Muscle layer of duodenum (tissue), 2 donors: ENCODE measurements at regions not wholly inside any gene's neighbourhood (a gene's known extent, or its start where the extent isn't known, plus 50 kb on each side); places are given as distances from the start of the nearest gene placed in this dataset.
"Not testable (repeated sequence)": the region's sequence is repeated elsewhere in the genome, so short reads cannot be mapped to it uniquely, and the experiment has no call there.

Experiments
- H3K27ac ChIP-seq: one replicate; pipeline ENCODE4 v1.7.0; 2013; ENCODE audit warnings: mild to moderate bottlenecking, low read length
- H3K27me3 ChIP-seq: one replicate; pipeline ENCODE4 v1.7.0; 2013; ENCODE audit warnings: low read depth, mild to moderate bottlenecking, control low read depth, low read length
- H3K36me3 ChIP-seq, 2 donors: one replicate each; pipeline ENCODE4 v1.7.0; 2013; ENCODE audit warnings: low read length in 2 of 2, control low read depth in 1 of 2, mild to moderate bottlenecking in 1 of 2; ENCODE audit not compliant: insufficient read depth in 2 of 2, control insufficient read depth in 1 of 2
- H3K4me1 ChIP-seq, 2 donors: one replicate each; pipeline ENCODE4 v1.7.0; 2013; ENCODE audit warnings: low read length in 2 of 2, mild to moderate bottlenecking in 2 of 2, control low read depth in 1 of 2, moderate library complexity in 1 of 2; ENCODE audit not compliant: insufficient read depth in 2 of 2, control insufficient read depth in 1 of 2
- H3K4me3 ChIP-seq, 2 donors: one replicate each; pipeline ENCODE4 v1.7.0; 2013; ENCODE audit warnings: low read length in 2 of 2, low read depth in 1 of 2, mild to moderate bottlenecking in 1 of 2
- H3K9me3 ChIP-seq, 2 donors: one replicate each; pipeline ENCODE4 v1.7.0; 2013; ENCODE audit warnings: low read length in 2 of 2, control low read depth in 1 of 2, mild to moderate bottlenecking in 1 of 2; ENCODE audit not compliant: control insufficient read depth in 1 of 2
- donor health status: healthy.

GRCh38 chr1:229141689-229142377, 129.1 kb upstream of the RAB4A start:
- Histone ChIP-seq H3K36me3 (no peaks in the 10 kb centered on the region), H3K9me3 (no peaks in the 10 kb centered on the region), H3K27ac (no peak overlapping the region), H3K4me1 (no peaks in the 10 kb centered on the region), H3K27me3 (no peaks in the 10 kb centered on the region), H3K4me3 (no peak overlapping the region)

GRCh38 chr1:229142471-229142870, 128.4 kb upstream of the RAB4A start:
- Histone ChIP-seq H3K36me3 (no peaks in the 10 kb centered on the region), H3K4me3 (no peak overlapping the region), H3K9me3 (no peaks in the 10 kb centered on the region), H3K27me3 (no peaks in the 10 kb centered on the region), H3K4me1 (no peaks in the 10 kb centered on the region), H3K27ac (no peak overlapping the region)

GRCh38 chr1:229146647-229147046, 124.3 kb upstream of the RAB4A start:
- H3K4me1 ChIP-seq = no peaks in the 10 kb centered on the region
- H3K27ac ChIP-seq = no peak overlapping the region
- H3K4me3 ChIP-seq = no peak overlapping the region
- H3K36me3 ChIP-seq = no peaks in the 10 kb centered on the region
- no peaks in the 10 kb centered on the region for H3K9me3 ChIP-seq
- no peaks in the 10 kb centered on the region for H3K27me3 ChIP-seq

- H3K27me3 ChIP-seq = no peaks in the 10 kb centered on the region
- no peaks in the 10 kb centered on the region for H3K9me3 ChIP-seq
- H3K27ac ChIP-seq = no peak overlapping the region
- H3K4me3 ChIP-seq = no peak overlapping the region
- H3K36me3 ChIP-seq = no peaks in the 10 kb centered on the region
- no peaks in the 10 kb centered on the region for H3K4me1 ChIP-seq
Measured at GRCh38 chr1:229147072-229147471, 123.8 kb upstream of the RAB4A start.

- Histone ChIP-seq H3K27ac (no peak overlapping the region), H3K9me3 (no peaks in the 10 kb centered on the region), H3K36me3 (no peaks in the 10 kb centered on the region)
Measured at GRCh38 chr1:229148041-229148671, 122.8 kb upstream of the RAB4A start.

GRCh38 chr1:229148743-229149142, 122.2 kb upstream of the RAB4A start:
- Histone ChIP-seq H3K27me3 (no peaks in the 10 kb centered on the region), H3K27ac (no peak overlapping the region)

More at GRCh38 chr1:229148041-229148671, 122.8 kb upstream of the RAB4A start:
- H3K4me3 ChIP-seq = no peak overlapping the region
- no peaks in the 10 kb centered on the region for H3K27me3 ChIP-seq
- no peaks in the 10 kb centered on the region for H3K4me1 ChIP-seq

GRCh38 chr1:229149435-229149834, 121.5 kb upstream of the RAB4A start:
- no peaks in the 10 kb centered on the region for H3K9me3 ChIP-seq
- no peak overlapping the region for H3K27ac ChIP-seq
- H3K4me3 ChIP-seq = no peak overlapping the region
- H3K27me3 ChIP-seq = no peaks in the 10 kb centered on the region
- H3K4me1 ChIP-seq = no peaks in the 10 kb centered on the region
- H3K36me3 ChIP-seq = no peaks in the 10 kb centered on the region

More at GRCh38 chr1:229148743-229149142, 122.2 kb upstream of the RAB4A start:
- Histone ChIP-seq H3K9me3 (no peaks in the 10 kb centered on the region), H3K4me3 (no peak overlapping the region), H3K4me1 (no peaks in the 10 kb centered on the region), H3K36me3 (no peaks in the 10 kb centered on the region)

GRCh38 chr1:229150518-229150917, 120.4 kb upstream of the RAB4A start:
- Histone ChIP-seq H3K4me1 (no peaks in the 10 kb centered on the region), H3K27me3 (no peaks in the 10 kb centered on the region), H3K9me3 (no peaks in the 10 kb centered on the region), H3K4me3 (no peak overlapping the region), H3K36me3 (no peaks in the 10 kb centered on the region), H3K27ac (no peak overlapping the region)

GRCh38 chr1:229151412-229151811, 119.5 kb upstream of the RAB4A start:
- not testable (repeated sequence) for H3K27me3 ChIP-seq, H3K9me3 ChIP-seq, H3K4me1 ChIP-seq

GRCh38 chr1:229152311-229152710, 118.6 kb upstream of the RAB4A start:
- no peaks in the 10 kb centered on the region for H3K36me3 ChIP-seq
- no peak overlapping the region for H3K4me3 ChIP-seq
- H3K27ac ChIP-seq = no peak overlapping the region
- no peaks in the 10 kb centered on the region for H3K27me3 ChIP-seq
- H3K9me3 ChIP-seq = no peaks in the 10 kb centered on the region
- peaks cover 0 to 7% of the 10 kb centered on the region in 2 donors for H3K4me1 ChIP-seq

More at GRCh38 chr1:229151412-229151811, 119.5 kb upstream of the RAB4A start:
- not testable (repeated sequence) for H3K27ac ChIP-seq, H3K4me3 ChIP-seq, H3K36me3 ChIP-seq

GRCh38 chr1:229153955-229154548, 116.9 kb upstream of the RAB4A start:
- Histone ChIP-seq H3K4me3 (no peak overlapping the region), H3K27me3 (no peaks in the 10 kb centered on the region), H3K36me3 (no peaks in the 10 kb centered on the region), H3K27ac (no peak overlapping the region), H3K4me1 (peaks cover 0 to 7% of the 10 kb centered on the region in 2 donors), H3K9me3 (no peaks in the 10 kb centered on the region)
